A549 (cell line): ENCODE measurements at regions not wholly inside any gene's neighbourhood (a gene's known extent, or its start where the extent isn't known, plus 50 kb on each side); places are given as distances from the start of the nearest gene placed in this dataset.

Source experiments
- ATAC-seq, 2 experiments: fragments of 200-7000 bp in 1 of 2; fragments of >200 bp in 1 of 2; cut with Nextera tagmentation in 1 of 2; cut with Tn5 transposase in 1 of 2; 3 replicates each; pipeline versions ENCODE4 v1.8.0 to v1.9.1; 2018 to 2020; ENCODE audit warnings: mild to moderate bottlenecking in 1 of 2, moderate library complexity in 1 of 2
- CTCF ChIA-PET: fragments of 300-600 bp; sonication (Branson Sonifier 250); formaldehyde crosslinking; extraction: SDS; loops from one replicate; lab custom pipeline; 2021; ENCODE audit warnings: antibody characterized with exemption, inconsistent platforms; lab: Yijun Ruan, JAX
- POLR2A ChIA-PET: fragments of 350-600 bp; formaldehyde crosslinking; extraction: SDS; loops from one replicate; lab custom pipeline; 2021; ENCODE audit warnings: antibody characterized with exemption, inconsistent platforms; lab: Yijun Ruan, JAX
- DNase-seq, 2 experiments: peaks; one replicate each; pipeline versions ENCODE4 v3.0.0 to v3.0.0-alpha.2; 2011 to 2016; ENCODE audit warnings: low read depth in 1 of 2, low spot score in 1 of 2
- FAIRE-seq: peaks from 2 replicates; lab custom pipeline; 2011; peaks lifted over from hg19 to GRCh38; lab: Jason Lieb, UNC
- H3K27ac ChIP-seq, 2 experiments: fragments of >200 bp; sonication (Bioruptor Twin); formaldehyde crosslinking; 3 replicates each; pipeline ENCODE4 v1.5.1; 2016 to 2017
- H3K4me1 ChIP-seq: fragments of >200 bp; sonication (Bioruptor Twin); formaldehyde crosslinking; 3 replicates; pipeline ENCODE4 v1.6.1; 2016
- H3K4me2 ChIP-seq: fragments of >200 bp; sonication (Bioruptor Twin); formaldehyde crosslinking; 3 replicates; pipeline ENCODE4 v1.6.1; 2016
- H3K4me3 ChIP-seq: fragments of >200 bp; sonication (Bioruptor Twin); formaldehyde crosslinking; 3 replicates; pipeline ENCODE4 v1.5.1; 2016
- H3K9me3 ChIP-seq: fragments of >200 bp; sonication (Bioruptor Twin); formaldehyde crosslinking; 3 replicates; pipeline ENCODE4 v1.6.1; 2016
- CBX2 ChIP-seq: fragments of 200-600 bp; sonication (generic); IDR thresholded peaks from 2 replicates; pipeline ENCODE4 v1.6.1; 2016; ENCODE audit warnings: low read depth, mild to moderate bottlenecking, borderline replicate concordance
- CBX8 ChIP-seq: fragments of 200-600 bp; sonication (generic); IDR thresholded peaks from 2 replicates; pipeline ENCODE4 v1.6.1; 2016
- CEBPB ChIP-seq, 2 experiments: fragments of >200 bp in 1 of 2; sonication (Bioruptor Twin) in 1 of 2; formaldehyde crosslinking in 1 of 2; IDR thresholded peaks; 2 replicates each; pipeline ENCODE4 v1.6.1; 2012 to 2016
- CHD4 ChIP-seq: fragments of 200-600 bp; sonication (generic); IDR thresholded peaks from 2 replicates; pipeline ENCODE4 v1.6.1; 2016; ENCODE audit warnings: antibody characterized with exemption, mild to moderate bottlenecking, borderline replicate concordance
- EHF ChIP-seq: fragments of 250-450 bp; sonication (Bioruptor Pico); IDR thresholded peaks from 2 replicates; pipeline ENCODE4 v1.5.0; 2020; ENCODE audit warnings: mild to moderate bottlenecking
- EHMT2 ChIP-seq: fragments of 200-600 bp; sonication (generic); IDR thresholded peaks from 2 replicates; pipeline ENCODE4 v1.6.1; 2016; ENCODE audit warnings: antibody characterized with exemption, low read depth, mild to moderate bottlenecking, moderate library complexity
- EP300 ChIP-seq, 2 experiments: fragments of >200 bp; sonication (Bioruptor Twin); formaldehyde crosslinking; IDR thresholded peaks; 2 replicates in 1 of 2; 3 replicates in 1 of 2; pipeline ENCODE4 v1.6.1; 2016 to 2017
- ESRRA ChIP-seq: fragments of 150-350 bp; IDR thresholded peaks from 2 replicates; pipeline ENCODE4 v1.6.1; 2014; ENCODE audit warnings: mild to moderate bottlenecking, low read length, borderline replicate concordance
- FOXS1 ChIP-seq: fragments of 250-450 bp; sonication (Bioruptor Pico); IDR thresholded peaks from 2 replicates; pipeline ENCODE4 v1.5.0; 2020; ENCODE audit warnings: mild to moderate bottlenecking, moderate library complexity
- GATA3 ChIP-seq: IDR thresholded peaks from 2 replicates; pipeline ENCODE4 v1.6.1; 2012; ENCODE audit warnings: borderline replicate concordance
- HEYL ChIP-seq: fragments of 250-450 bp; sonication (Bioruptor Pico); IDR thresholded peaks from 2 replicates; pipeline ENCODE4 v1.8.0; 2021; ENCODE audit warnings: mild to moderate bottlenecking, moderate library complexity
- HOXB13 ChIP-seq: fragments of 250-450 bp; sonication (Bioruptor Pico); IDR thresholded peaks from 2 replicates; pipeline ENCODE4 v1.5.0; 2020; ENCODE audit warnings: low read depth, mild to moderate bottlenecking, moderate library complexity
- JUN ChIP-seq, 2 experiments: fragments of >200 bp; sonication (Bioruptor Twin); formaldehyde crosslinking; IDR thresholded peaks; 2 replicates in 1 of 2; 3 replicates in 1 of 2; pipeline ENCODE4 v1.6.1; 2016 to 2017
- KDM1A ChIP-seq: fragments of 200-600 bp; sonication (generic); IDR thresholded peaks from 2 replicates; pipeline ENCODE4 v1.6.1; 2016; ENCODE audit warnings: low read depth, mild to moderate bottlenecking
- KDM5A ChIP-seq: fragments of 200-600 bp; sonication (generic); IDR thresholded peaks from 2 replicates; pipeline ENCODE4 v1.6.1; 2016; ENCODE audit warnings: antibody characterized with exemption, mild to moderate bottlenecking
- MAZ ChIP-seq: fragments of 150-350 bp; IDR thresholded peaks from 2 replicates; pipeline ENCODE4 v1.6.1; 2014; ENCODE audit warnings: antibody characterized with exemption, low read depth, low read length, borderline replicate concordance
- MYC ChIP-seq: IDR thresholded peaks from 2 replicates; pipeline ENCODE4 v1.6.1; 2012; ENCODE audit warnings: mild to moderate bottlenecking, inconsistent platforms, low read length, improper control_type of control experiment, borderline replicate concordance
- NFE2L2 ChIP-seq: fragments of 150-350 bp; conservative IDR thresholded peaks from 2 replicates; pipeline ENCODE4 v1.6.1; 2014; ENCODE audit warnings: low read length
- NR3C1 ChIP-seq: fragments of >200 bp; sonication (Bioruptor Twin); formaldehyde crosslinking; IDR thresholded peaks from 3 replicates; pipeline ENCODE4 v1.6.1; 2017
- PHF8 ChIP-seq: fragments of 200-600 bp; sonication (generic); IDR thresholded peaks from 2 replicates; pipeline ENCODE4 v1.6.1; 2016; ENCODE audit warnings: low read depth, mild to moderate bottlenecking, antibody characterized with exemption, moderate library complexity, borderline replicate concordance
- POLR2A ChIP-seq: IDR thresholded peaks from 2 replicates; pipeline ENCODE4 v1.6.1; 2012; ENCODE audit warnings: mild to moderate bottlenecking, low read length
- POLR2AphosphoS2 ChIP-seq: conservative IDR thresholded peaks from 2 replicates; pipeline ENCODE4 v1.6.1; 2012; ENCODE audit warnings: low read length, improper control_type of control experiment, inconsistent platforms
- RAD21 ChIP-seq, 2 experiments: fragments of >200 bp in 1 of 2; sonication (Bioruptor Twin) in 1 of 2; formaldehyde crosslinking in 1 of 2; IDR thresholded peaks in 1 of 2; conservative IDR thresholded peaks in 1 of 2; 2 replicates in 1 of 2; 3 replicates in 1 of 2; pipeline ENCODE4 v1.6.1; 2012 to 2018; ENCODE audit warnings: inconsistent platforms in 1 of 2
- RARB ChIP-seq: fragments of 250-450 bp; sonication (Bioruptor Pico); IDR thresholded peaks from 2 replicates; pipeline ENCODE4 v1.8.0; 2021; ENCODE audit warnings: mild to moderate bottlenecking, moderate library complexity
- RCOR1 ChIP-seq: fragments of 150-350 bp; IDR thresholded peaks from 2 replicates; pipeline ENCODE4 v1.6.1; 2014; ENCODE audit warnings: antibody characterized with exemption, low read length, low read depth
- RFX5 ChIP-seq: fragments of 450-650 bp; IDR thresholded peaks from 2 replicates; pipeline ENCODE4 v1.7.1; 2014; ENCODE audit warnings: antibody characterized with exemption, mild to moderate bottlenecking, moderate library complexity
- RNF2 ChIP-seq: fragments of 200-600 bp; sonication (generic); IDR thresholded peaks from 2 replicates; pipeline ENCODE4 v1.6.1; 2016; ENCODE audit warnings: low read depth, mild to moderate bottlenecking, antibody characterized with exemption, moderate library complexity, borderline replicate concordance
- TFCP2L1 ChIP-seq: fragments of 250-450 bp; sonication (Bioruptor Pico); IDR thresholded peaks from 2 replicates; pipeline ENCODE4 v1.5.0; 2021; ENCODE audit warnings: mild to moderate bottlenecking
- ZFP36 ChIP-seq: fragments of 450-650 bp; IDR thresholded peaks from 2 replicates; pipeline ENCODE4 v1.6.1; 2014; ENCODE audit warnings: borderline replicate concordance; ENCODE audit not compliant: partially characterized antibody
- ZNF302 ChIP-seq: fragments of 250-450 bp; sonication (Bioruptor Pico); IDR thresholded peaks from 2 replicates; pipeline ENCODE4 v1.9.0; 2021; ENCODE audit warnings: inconsistent platforms, mild to moderate bottlenecking, moderate library complexity
- WGBS: methylation state at CpG from one replicate; pipeline ENCODE4 v1.1.6; 2017; ENCODE audit errors: missing lambda C conversion rate; 5-methylcytosine and 5-hydroxymethylcytosine counted together
- TF ChIP-seq, protein P1 (sequence below): IDR thresholded peaks from 2 replicates; pipeline ENCODE4 v1.6.1; 2012
- TF ChIP-seq, protein P2 (sequence below): fragments of >200 bp; sonication (Bioruptor Twin); formaldehyde crosslinking; IDR thresholded peaks from 3 replicates; pipeline ENCODE4 v1.6.1; 2016
- TF ChIP-seq, protein P3 (sequence below): fragments of >200 bp; sonication (Bioruptor Twin); formaldehyde crosslinking; IDR thresholded peaks from 3 replicates; pipeline ENCODE4 v1.5.1; 2016
- TF ChIP-seq, protein P4 (sequence below): fragments of 250-450 bp; sonication (Bioruptor Pico); IDR thresholded peaks from 2 replicates; pipeline ENCODE4 v1.5.0; 2021; ENCODE audit warnings: mild to moderate bottlenecking, moderate library complexity, borderline replicate concordance

DNA sequence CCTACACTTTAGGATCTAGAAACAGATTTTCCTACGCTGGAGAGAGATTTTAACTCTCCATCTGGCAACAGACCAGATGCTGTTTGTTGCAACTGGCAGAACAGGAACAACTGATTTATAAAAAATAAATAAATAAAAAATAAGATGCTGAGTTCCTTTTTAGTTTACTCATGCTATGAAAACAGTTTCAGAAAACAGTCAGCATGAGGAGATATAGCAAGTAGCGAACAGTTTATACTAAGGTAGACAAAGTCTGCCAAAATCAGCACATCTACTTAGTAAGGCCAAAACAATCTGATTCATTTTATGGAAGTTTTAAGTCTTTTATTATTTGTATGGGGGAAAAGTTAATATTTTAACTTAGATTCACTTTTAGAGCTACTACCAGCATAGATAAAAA, 974.0 kb upstream of the CNTNAP5 start (continued):
- TF ChIP-seq RNF2, result no peak
- no peak for TF ChIP-seq TFCP2L1 (CRISPR knock-in tag)
- no peak for TF ChIP-seq RAD21 (conservative IDR thresholded peaks at IDR 0.05 in 1 of 2, IDR thresholded peaks at IDR 0.05 in 1 of 2)
- no peak for TF ChIP-seq MAZ
- no peak for TF ChIP-seq EP300 (IDR thresholded peaks at IDR 0.05)
- no peak for TF ChIP-seq NFE2L2

DNA sequence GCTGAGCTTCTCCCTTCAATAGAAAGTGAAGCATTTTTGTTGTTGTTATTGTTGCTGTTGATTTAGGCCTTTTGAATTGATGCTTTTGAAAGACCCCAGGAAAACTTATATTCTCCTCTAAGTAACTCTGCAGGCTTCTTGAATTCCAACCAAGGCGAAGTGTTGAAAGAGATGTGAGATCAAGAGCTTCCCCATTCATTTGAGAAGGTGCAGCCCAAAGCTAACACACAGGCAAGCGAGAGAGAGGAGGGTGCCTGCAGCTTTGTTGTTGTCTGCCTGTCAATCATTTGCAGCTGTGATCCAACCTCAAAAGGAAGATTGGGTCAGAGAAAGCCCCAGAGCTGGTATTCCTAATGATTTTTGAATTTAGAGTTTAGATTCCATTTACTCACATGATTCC, 963.6 kb upstream of the CNTNAP5 start:
- H3K4me3 ChIP-seq, result no peak overlapping the region
- no peaks in the 10 kb centered on the region for H3K4me1 ChIP-seq
- no peaks in the 10 kb centered on the region; the same call in none of the 3 replicates for H3K9me3 ChIP-seq
- ATAC-seq (no peak), DNase-seq (no peak), FAIRE-seq (no peak)
- TF ChIP-seq ZNF302 (CRISPR knock-in tag) (no peak), HOXB13 (no peak), POLR2A (no peak), GATA3 (no peak), KDM5A (no peak), RFX5 (no peak), MYC (no peak), EHF (no peak), POLR2AphosphoS2 (no peak), HEYL (CRISPR knock-in tag) (no peak), NR3C1 (no peak), NFE2L2 (no peak), ESRRA (no peak), PHF8 (no peak), CBX2 (no peak), ZFP36 (no peak)
- TF ChIP-seq, protein P1, sequence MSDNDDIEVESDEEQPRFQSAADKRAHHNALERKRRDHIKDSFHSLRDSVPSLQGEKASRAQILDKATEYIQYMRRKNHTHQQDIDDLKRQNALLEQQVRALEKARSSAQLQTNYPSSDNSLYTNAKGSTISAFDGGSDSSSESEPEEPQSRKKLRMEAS, result no peak
- TF ChIP-seq, protein P2, sequence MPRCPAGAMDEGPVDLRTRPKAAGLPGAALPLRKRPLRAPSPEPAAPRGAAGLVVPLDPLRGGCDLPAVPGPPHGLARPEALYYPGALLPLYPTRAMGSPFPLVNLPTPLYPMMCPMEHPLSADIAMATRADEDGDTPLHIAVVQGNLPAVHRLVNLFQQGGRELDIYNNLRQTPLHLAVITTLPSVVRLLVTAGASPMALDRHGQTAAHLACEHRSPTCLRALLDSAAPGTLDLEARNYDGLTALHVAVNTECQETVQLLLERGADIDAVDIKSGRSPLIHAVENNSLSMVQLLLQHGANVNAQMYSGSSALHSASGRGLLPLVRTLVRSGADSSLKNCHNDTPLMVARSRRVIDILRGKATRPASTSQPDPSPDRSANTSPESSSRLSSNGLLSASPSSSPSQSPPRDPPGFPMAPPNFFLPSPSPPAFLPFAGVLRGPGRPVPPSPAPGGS, result no peak
- TF ChIP-seq, protein P3, sequence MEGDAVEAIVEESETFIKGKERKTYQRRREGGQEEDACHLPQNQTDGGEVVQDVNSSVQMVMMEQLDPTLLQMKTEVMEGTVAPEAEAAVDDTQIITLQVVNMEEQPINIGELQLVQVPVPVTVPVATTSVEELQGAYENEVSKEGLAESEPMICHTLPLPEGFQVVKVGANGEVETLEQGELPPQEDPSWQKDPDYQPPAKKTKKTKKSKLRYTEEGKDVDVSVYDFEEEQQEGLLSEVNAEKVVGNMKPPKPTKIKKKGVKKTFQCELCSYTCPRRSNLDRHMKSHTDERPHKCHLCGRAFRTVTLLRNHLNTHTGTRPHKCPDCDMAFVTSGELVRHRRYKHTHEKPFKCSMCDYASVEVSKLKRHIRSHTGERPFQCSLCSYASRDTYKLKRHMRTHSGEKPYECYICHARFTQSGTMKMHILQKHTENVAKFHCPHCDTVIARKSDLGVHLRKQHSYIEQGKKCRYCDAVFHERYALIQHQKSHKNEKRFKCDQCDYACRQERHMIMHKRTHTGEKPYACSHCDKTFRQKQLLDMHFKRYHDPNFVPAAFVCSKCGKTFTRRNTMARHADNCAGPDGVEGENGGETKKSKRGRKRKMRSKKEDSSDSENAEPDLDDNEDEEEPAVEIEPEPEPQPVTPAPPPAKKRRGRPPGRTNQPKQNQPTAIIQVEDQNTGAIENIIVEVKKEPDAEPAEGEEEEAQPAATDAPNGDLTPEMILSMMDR, result no peak
- WGBS, result 3% methylated on average over 2 of the region's 2 CpGs
- no peak overlapping the region for H3K27ac ChIP-seq
- POLR2A ChIA-PET, result no interaction called here
- no peak overlapping the region for H3K4me2 ChIP-seq
- CTCF ChIA-PET, result no interaction called here

DNA sequence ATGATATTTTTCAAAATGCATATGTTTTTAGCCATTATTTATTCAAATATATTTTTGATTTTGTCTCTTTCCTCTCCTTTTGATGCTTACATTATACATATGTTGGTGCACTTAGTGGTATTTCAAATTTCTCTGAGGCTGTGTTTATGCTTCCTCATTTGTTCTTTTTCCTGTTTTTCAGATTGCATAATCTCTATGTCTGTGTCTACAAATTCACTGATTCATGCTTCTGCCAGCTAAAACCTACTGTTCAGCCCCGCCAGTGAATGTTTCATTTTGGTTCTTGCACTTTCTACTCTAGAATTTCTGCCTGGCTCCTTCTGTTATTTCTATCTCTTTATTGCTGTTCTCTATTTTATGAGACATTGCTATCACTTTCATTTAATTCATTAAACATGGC, 951.7 kb upstream of the CNTNAP5 start:
- 2% methylated on average over 1 of the region's 1 CpG for WGBS
- TF ChIP-seq KDM1A, result no peak
- TF ChIP-seq CEBPB (IDR thresholded peaks at IDR 0.05), result no peak
- no peak for TF ChIP-seq CBX8
- no peak for TF ChIP-seq TFCP2L1 (CRISPR knock-in tag)
- TF ChIP-seq RARB (CRISPR knock-in tag), result no peak
- TF ChIP-seq, protein P4, sequence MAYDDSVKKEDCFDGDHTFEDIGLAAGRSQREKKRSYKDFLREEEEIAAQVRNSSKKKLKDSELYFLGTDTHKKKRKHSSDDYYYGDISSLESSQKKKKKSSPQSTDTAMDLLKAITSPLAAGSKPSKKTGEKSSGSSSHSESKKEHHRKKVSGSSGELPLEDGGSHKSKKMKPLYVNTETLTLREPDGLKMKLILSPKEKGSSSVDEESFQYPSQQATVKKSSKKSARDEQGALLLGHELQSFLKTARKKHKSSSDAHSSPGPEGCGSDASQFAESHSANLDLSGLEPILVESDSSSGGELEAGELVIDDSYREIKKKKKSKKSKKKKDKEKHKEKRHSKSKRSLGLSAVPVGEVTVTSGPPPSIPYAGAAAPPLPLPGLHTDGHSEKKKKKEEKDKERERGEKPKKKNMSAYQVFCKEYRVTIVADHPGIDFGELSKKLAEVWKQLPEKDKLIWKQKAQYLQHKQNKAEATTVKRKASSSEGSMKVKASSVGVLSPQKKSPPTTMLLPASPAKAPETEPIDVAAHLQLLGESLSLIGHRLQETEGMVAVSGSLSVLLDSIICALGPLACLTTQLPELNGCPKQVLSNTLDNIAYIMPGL (CRISPR knock-in tag), result no peak
- no peak for TF ChIP-seq CHD4
- TF ChIP-seq JUN (IDR thresholded peaks at IDR 0.05), result no peak
- TF ChIP-seq PHF8, result no peak
- TF ChIP-seq EP300 (IDR thresholded peaks at IDR 0.05), result no peak
- no peak for TF ChIP-seq RCOR1
- TF ChIP-seq POLR2A, result no peak
- TF ChIP-seq FOXS1 (CRISPR knock-in tag), result no peak
- TF ChIP-seq EHMT2, result no peak
- TF ChIP-seq, protein P1, result no peak

More for the DNA sequence above, 951.7 kb upstream of the CNTNAP5 start:
- no peaks in the 10 kb centered on the region for H3K9me3 ChIP-seq
- POLR2A ChIA-PET, result no interaction called here
- no peak overlapping the region for H3K4me2 ChIP-seq
- no peak overlapping the region for H3K4me3 ChIP-seq
- H3K4me1 ChIP-seq, result no peaks in the 10 kb centered on the region
- CTCF ChIA-PET, result interaction anchor here (0.6 kb wide), 1 partner anchor 1712 kb away, joined by 3 read pairs; no protein-coding TSS in a partner anchor
- no peak overlapping the region for H3K27ac ChIP-seq
- no peak for DNase-seq
- no peak for FAIRE-seq
- no peak for ATAC-seq
